SU-DHL-6 (cell line): ENCODE measurements at regions not wholly inside any gene's neighbourhood (a gene's known extent, or its start where the extent isn't known, plus 50 kb on each side); places are given as distances from the start of the nearest gene placed in this dataset.

Experiments used
- H2AFZ ChIP-seq: fragments of 200-600 bp; sonication (generic); 2 replicates; pipeline ENCODE4 v1.6.1; 2014; ENCODE audit warnings: low read depth, mild to moderate bottlenecking, moderate library complexity, mixed read lengths, antibody characterized with exemption, low read length; ENCODE audit not compliant: severe bottlenecking
- H3F3A ChIP-seq: fragments of 200-600 bp; shearing (Covaris generic); 2 replicates; pipeline ENCODE4 v1.6.0; 2016; ENCODE audit warnings: antibody characterized with exemption, mild to moderate bottlenecking; ENCODE audit not compliant: insufficient read depth
- H3K27ac ChIP-seq: fragments of 200-600 bp; sonication (generic); 2 replicates; pipeline ENCODE4 v1.5.1; 2016; ENCODE audit warnings: low read depth, mild to moderate bottlenecking, low read length, moderate library complexity, mixed read lengths
- H3K27me3 ChIP-seq: fragments of 200-600 bp; sonication (generic), shearing (Covaris generic); 2 replicates; pipeline ENCODE4 v1.6.0; 2014; ENCODE audit warnings: mild to moderate bottlenecking, low read length
- H3K36me3 ChIP-seq: fragments of 200-600 bp; sonication (generic); 2 replicates; pipeline ENCODE4 v1.6.1; 2014; ENCODE audit warnings: mild to moderate bottlenecking, low read length, mixed read lengths
- H3K4me2 ChIP-seq: fragments of 300-600, 200-600 bp; shearing (Covaris generic), sonication (generic); 2 replicates; pipeline ENCODE4 v1.6.0; 2014; ENCODE audit warnings: low read length, low read depth, mild to moderate bottlenecking; ENCODE audit not compliant: poor library complexity, severe bottlenecking
- H3K4me3 ChIP-seq: fragments of 200-600 bp; sonication (generic); 2 replicates; pipeline ENCODE4 v1.5.1; 2014; ENCODE audit warnings: antibody characterized with exemption, low read length, mild to moderate bottlenecking, mixed read lengths; ENCODE audit not compliant: insufficient read depth, poor library complexity, severe bottlenecking
- H3K79me2 ChIP-seq: fragments of 200-600 bp; sonication (generic); 2 replicates; pipeline ENCODE4 v1.6.1; 2014; ENCODE audit warnings: mild to moderate bottlenecking, low read length, moderate library complexity; ENCODE audit not compliant: insufficient read depth
- H3K9ac ChIP-seq: fragments of 200-600 bp; sonication (generic); 2 replicates; pipeline ENCODE4 v1.7.0; 2014; ENCODE audit warnings: mild to moderate bottlenecking, low read length
- H3K9me2 ChIP-seq: fragments of 200-600 bp; sonication (generic); replicated peaks from 2 replicates; pipeline ENCODE4 v1.6.1; 2014; ENCODE audit warnings: low read length; ENCODE audit not compliant: insufficient read depth
- H3K9me3 ChIP-seq: fragments of 200-600 bp; sonication (generic); 2 replicates; pipeline ENCODE4 v1.6.1; 2014; ENCODE audit warnings: low read length, mixed read lengths; ENCODE audit not compliant: insufficient read depth
- H4K20me1 ChIP-seq: fragments of 200-600 bp; sonication (generic); 2 replicates; pipeline ENCODE4 v1.6.1; 2014; ENCODE audit warnings: low read depth, mild to moderate bottlenecking, antibody characterized with exemption, low read length, moderate library complexity, mixed read lengths
- EZH2phosphoT487 ChIP-seq: fragments of 200-600 bp; sonication (generic), shearing (Covaris generic); conservative IDR thresholded peaks from 2 replicates; pipeline ENCODE4 v1.6.1; 2018; ENCODE audit warnings: mild to moderate bottlenecking, antibody characterized with exemption, low read length, moderate library complexity, mixed read lengths
- TF ChIP-seq, protein P1 (sequence below): fragments of 200-600 bp; sonication (generic); IDR thresholded peaks from one replicate; pipeline ENCODE4 v1.5.1; 2017; ENCODE audit warnings: antibody characterized with exemption, mild to moderate bottlenecking, low read length, moderate library complexity; ENCODE audit not compliant: insufficient read depth, poor library complexity, severe bottlenecking

DNA sequence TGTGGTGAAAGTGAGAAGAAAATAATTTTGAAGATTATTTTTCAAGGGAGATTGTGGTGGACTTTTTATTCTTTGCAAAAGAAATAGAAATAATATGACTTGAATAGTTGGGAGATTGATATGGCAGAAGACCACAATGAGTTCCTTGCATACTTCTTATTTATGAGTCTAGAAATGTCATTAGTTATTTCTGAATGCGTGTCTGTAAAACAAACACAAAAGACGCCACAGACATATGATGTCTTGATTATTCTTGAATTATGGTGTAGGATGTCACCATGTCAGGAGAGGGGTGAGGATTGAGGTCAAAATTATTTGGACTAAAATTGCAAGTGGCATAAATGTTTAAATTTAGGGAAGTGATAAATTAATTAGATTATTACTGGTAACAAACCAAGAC lies 440.7 kb upstream of the PDE3A start:
- Histone ChIP-seq H3K9me3 (no peaks in the 10 kb centered on the region), H3K79me2 (no peaks in the 10 kb centered on the region), H3K9ac (no peak overlapping the region), H3K4me2 (no peak overlapping the region), H3K36me3 (no peaks in the 10 kb centered on the region), H3K27ac (no peak overlapping the region), H3F3A (no peaks in the 10 kb centered on the region), H3K4me3 (no peak overlapping the region), H2AFZ (no peak overlapping the region), H3K27me3 (no peaks in the 10 kb centered on the region), H3K9me2 (no peaks in the 10 kb centered on the region), H4K20me1 (no peaks in the 10 kb centered on the region)
- TF ChIP-seq, protein P1, sequence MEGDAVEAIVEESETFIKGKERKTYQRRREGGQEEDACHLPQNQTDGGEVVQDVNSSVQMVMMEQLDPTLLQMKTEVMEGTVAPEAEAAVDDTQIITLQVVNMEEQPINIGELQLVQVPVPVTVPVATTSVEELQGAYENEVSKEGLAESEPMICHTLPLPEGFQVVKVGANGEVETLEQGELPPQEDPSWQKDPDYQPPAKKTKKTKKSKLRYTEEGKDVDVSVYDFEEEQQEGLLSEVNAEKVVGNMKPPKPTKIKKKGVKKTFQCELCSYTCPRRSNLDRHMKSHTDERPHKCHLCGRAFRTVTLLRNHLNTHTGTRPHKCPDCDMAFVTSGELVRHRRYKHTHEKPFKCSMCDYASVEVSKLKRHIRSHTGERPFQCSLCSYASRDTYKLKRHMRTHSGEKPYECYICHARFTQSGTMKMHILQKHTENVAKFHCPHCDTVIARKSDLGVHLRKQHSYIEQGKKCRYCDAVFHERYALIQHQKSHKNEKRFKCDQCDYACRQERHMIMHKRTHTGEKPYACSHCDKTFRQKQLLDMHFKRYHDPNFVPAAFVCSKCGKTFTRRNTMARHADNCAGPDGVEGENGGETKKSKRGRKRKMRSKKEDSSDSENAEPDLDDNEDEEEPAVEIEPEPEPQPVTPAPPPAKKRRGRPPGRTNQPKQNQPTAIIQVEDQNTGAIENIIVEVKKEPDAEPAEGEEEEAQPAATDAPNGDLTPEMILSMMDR, result no peak
- TF ChIP-seq EZH2phosphoT487, result no peak

DNA sequence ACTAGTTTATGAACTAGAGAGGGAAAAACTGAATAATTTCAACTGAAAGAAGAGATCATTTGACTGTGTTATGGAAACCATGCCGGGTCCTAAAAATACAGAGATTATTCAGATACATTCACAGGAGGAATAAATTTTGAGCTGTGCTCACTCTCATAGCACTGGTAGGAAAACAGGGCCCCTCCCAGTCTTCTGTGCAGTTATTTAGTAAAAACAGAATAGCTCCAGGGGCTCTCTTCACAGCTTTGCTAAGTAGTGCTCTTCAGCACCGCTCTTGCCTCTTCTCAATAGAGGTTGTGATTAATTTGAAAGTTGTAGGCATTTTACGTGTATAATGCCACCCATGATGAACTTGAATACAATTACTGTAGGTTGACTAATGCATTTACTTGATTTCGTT lies 435.9 kb upstream of the PDE3A start:
- Histone ChIP-seq H3K9me2 (no peaks in the 10 kb centered on the region), H3K27ac (no peak overlapping the region), H3K27me3 (no peaks in the 10 kb centered on the region), H2AFZ (no peak overlapping the region), H3K36me3 (no peaks in the 10 kb centered on the region), H3K9ac (no peak overlapping the region), H3F3A (no peaks in the 10 kb centered on the region), H3K4me3 (no peak overlapping the region), H3K9me3 (no peaks in the 10 kb centered on the region), H4K20me1 (no peaks in the 10 kb centered on the region), H3K79me2 (no peaks in the 10 kb centered on the region), H3K4me2 (no peak overlapping the region)
- TF ChIP-seq, protein P1, result no peak
- TF ChIP-seq EZH2phosphoT487, result no peak

DNA sequence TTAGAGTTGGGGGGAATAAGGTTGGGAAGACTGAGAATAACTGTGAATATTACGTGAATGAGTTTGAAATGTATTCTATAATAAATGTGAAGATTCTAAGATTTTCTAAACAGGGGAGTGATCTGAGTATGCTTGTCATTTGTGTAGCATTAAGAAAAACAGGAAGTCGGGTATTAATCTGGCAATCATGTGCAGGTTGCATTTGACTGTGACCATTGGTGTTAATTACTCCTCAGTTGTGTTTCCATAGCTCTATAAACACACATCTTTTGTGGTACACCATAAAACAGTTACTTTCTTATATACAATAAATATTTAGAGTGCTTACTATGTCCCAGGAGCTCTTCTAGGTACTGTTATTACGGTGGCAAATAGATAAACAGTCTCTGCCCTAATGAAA lies 434.4 kb upstream of the PDE3A start:
- Histone ChIP-seq H3K9me2 (no peaks in the 10 kb centered on the region), H3K4me3 (no peak overlapping the region), H3K79me2 (no peaks in the 10 kb centered on the region), H3K9me3 (no peaks in the 10 kb centered on the region), H3F3A (no peaks in the 10 kb centered on the region), H2AFZ (no peak overlapping the region), H3K27ac (no peak overlapping the region), H3K27me3 (no peaks in the 10 kb centered on the region), H3K9ac (no peak overlapping the region), H3K36me3 (no peaks in the 10 kb centered on the region), H3K4me2 (no peak overlapping the region), H4K20me1 (no peaks in the 10 kb centered on the region)
- TF ChIP-seq, protein P1, result no peak
- TF ChIP-seq EZH2phosphoT487, result no peak

DNA sequence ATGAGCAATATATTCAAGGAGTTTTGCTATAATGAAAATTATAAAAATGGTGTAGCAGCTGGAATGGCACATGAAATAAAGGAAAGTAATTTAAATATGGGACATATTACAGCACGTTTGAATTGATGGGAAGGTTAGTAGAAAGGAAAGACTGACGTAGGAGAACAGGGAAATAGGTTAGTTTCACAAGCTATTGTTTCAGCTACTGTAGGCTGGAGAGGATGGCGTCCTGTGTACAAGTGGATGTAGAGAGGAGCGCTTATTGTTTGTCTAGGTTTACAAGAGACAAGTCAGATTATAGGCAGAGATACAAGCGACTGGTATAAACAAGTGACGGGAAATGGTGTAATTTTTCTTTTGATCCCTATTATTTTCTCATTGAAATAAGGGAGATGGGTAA lies 431.2 kb upstream of the PDE3A start:
- Histone ChIP-seq H3F3A (no peaks in the 10 kb centered on the region), H3K79me2 (no peaks in the 10 kb centered on the region), H3K4me2 (no peak overlapping the region), H3K9me3 (no peaks in the 10 kb centered on the region), H3K36me3 (no peaks in the 10 kb centered on the region), H2AFZ (no peak overlapping the region), H3K9me2 (no peaks in the 10 kb centered on the region), H3K27ac (no peak overlapping the region), H4K20me1 (no peaks in the 10 kb centered on the region), H3K4me3 (no peak overlapping the region), H3K27me3 (no peaks in the 10 kb centered on the region), H3K9ac (no peak overlapping the region)
- TF ChIP-seq EZH2phosphoT487, result no peak
- TF ChIP-seq, protein P1, result no peak
